Stimulated activated CD8-positive, alpha-beta memory T cell treated with anti-CD3 and anti-CD28 coated beads, Interleukin-4, amount 100 ng/mL, for 1 hour (primary cell): ENCODE measurements at regions not wholly inside any gene's neighbourhood (a gene's known extent, or its start where the extent isn't known, plus 50 kb on each side); places are given as distances from the start of the nearest gene placed in this dataset.
"Not testable (repeated sequence)": the region's sequence is repeated elsewhere in the genome, so short reads cannot be mapped to it uniquely, and the experiment has no call there.

Experiments
- DNase-seq, 2 donors: peaks; one replicate each; pipeline ENCODE4 v3.0.0-alpha.2; 2020; ENCODE audit warnings: low read depth in 2 of 2, low spot score in 1 of 2

GRCh38 chr2:111602259-111602658 lies 281.7 kb downstream of the ANAPC1 start:
- DNase-seq: not testable (repeated sequence)

GRCh38 chr2:111605798-111606197 lies 278.2 kb downstream of the ANAPC1 start:
- DNase-seq: not testable (repeated sequence)

- DNase-seq: not testable (repeated sequence)
These were observed 277.4 kb downstream of the ANAPC1 start for GRCh38 chr2:111606632-111607031.

GRCh38 chr2:111609146-111609844 lies 274.7 kb downstream of the ANAPC1 start:
- not testable (repeated sequence) for DNase-seq

- DNase-seq: not testable (repeated sequence)
These were observed 274.0 kb downstream of the ANAPC1 start for GRCh38 chr2:111610035-111610434.

GRCh38 chr2:111616651-111617218 lies 267.3 kb downstream of the ANAPC1 start:
- DNase-seq: no peak

- no peak for DNase-seq
These were observed 266.4 kb downstream of the ANAPC1 start for GRCh38 chr2:111617299-111618225.

GRCh38 chr2:111618226-111618977 lies 265.6 kb downstream of the ANAPC1 start:
- no peak for DNase-seq

GRCh38 chr2:111618978-111619902 lies 264.8 kb downstream of the ANAPC1 start:
- no peak for DNase-seq

- no peak for DNase-seq
These were observed 263.7 kb downstream of the ANAPC1 start for GRCh38 chr2:111620281-111620680.

- DNase-seq: no peak
These were observed 261.1 kb downstream of the ANAPC1 start for GRCh38 chr2:111622859-111623258.

GRCh38 chr2:111623380-111623779 lies 260.6 kb downstream of the ANAPC1 start:
- DNase-seq: no peak

GRCh38 chr2:111624411-111625156 lies 259.4 kb downstream of the ANAPC1 start:
- DNase-seq: no peak

GRCh38 chr2:111625157-111625537 lies 258.8 kb downstream of the ANAPC1 start:
- DNase-seq: not testable (repeated sequence)

- DNase-seq: no peak
These were observed 257.7 kb downstream of the ANAPC1 start for GRCh38 chr2:111626037-111626864.

- no peak for DNase-seq
These were observed 257.2 kb downstream of the ANAPC1 start for GRCh38 chr2:111626865-111627163.

GRCh38 chr2:111627256-111627655 lies 256.7 kb downstream of the ANAPC1 start:
- DNase-seq: no peak

- no peak for DNase-seq
These were observed 255.8 kb downstream of the ANAPC1 start for GRCh38 chr2:111628221-111628620.

GRCh38 chr2:111629983-111630382 lies 254.0 kb downstream of the ANAPC1 start:
- no peak for DNase-seq
